ENCODE measurements at regions not wholly inside any gene's neighbourhood (a gene's known extent, or its start where the extent isn't known, plus 50 kb on each side); places are given as distances from the start of the nearest gene placed in this dataset.

DNA sequence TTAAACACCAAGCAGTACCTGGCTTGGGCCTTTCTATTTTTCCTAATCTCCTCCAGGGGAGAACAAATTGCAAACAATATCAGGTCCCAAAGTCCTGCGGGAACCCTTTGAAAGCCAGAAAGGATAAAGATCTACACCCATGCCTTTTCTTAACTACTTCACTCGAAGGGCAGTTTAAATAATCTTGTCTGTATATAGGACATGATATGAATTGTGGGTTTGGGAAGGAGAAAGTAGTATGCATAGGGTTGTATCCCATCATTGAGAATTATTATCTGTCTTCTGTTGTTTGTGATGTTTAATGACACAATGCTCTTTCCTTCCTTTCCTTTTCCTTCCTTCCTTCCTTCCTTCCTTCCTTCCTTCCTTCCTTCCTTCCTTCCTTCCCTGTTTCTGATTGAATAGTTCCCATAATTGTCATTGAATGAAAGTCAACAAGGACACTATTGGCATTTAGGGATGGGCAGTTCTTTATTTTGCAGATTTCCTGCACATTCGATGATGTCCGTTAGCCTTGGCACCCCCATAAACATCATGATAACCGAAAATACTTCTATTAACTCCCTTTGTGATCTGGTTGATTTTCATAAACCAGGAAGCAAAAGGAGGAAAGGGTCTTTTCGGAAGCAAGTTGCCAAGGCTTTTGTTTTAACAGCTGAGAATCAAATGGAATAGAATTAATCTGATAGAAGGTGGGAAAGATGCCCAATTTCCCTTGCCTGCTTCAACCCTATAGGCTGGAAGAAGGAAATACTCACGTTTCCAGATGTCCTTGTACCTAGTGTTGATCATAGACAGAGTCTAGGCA, 141.3 kb downstream of the ATG4C start (continued):
- TF ChIP-seq SIN3A (IDR thresholded peaks at IDR 0.05; ENCODE audit: borderline replicate concordance in 2 of 2, control insufficient read depth in 1 of 2, low read depth in 2 of 2, low read length in 2 of 2): no peak
- TF ChIP-seq CBX2 (IDR thresholded peaks at IDR 0.05; ENCODE audit: insufficient read depth, low read length, poor library complexity, severe bottlenecking): no peak
- TF ChIP-seq FUS (optimal IDR thresholded peaks at IDR 0.05; ENCODE audit: low read depth, low read length): no peak
- no peak for TF ChIP-seq HMG20A (CRISPR knock-in tag; conservative IDR thresholded peaks at IDR 0.05)
- no peak for TF ChIP-seq SP2 (IDR thresholded peaks at IDR 0.05; ENCODE audit: extremely low read depth, low read depth, low read length, poor library complexity, severe bottlenecking)
- TF ChIP-seq, protein P1, sequence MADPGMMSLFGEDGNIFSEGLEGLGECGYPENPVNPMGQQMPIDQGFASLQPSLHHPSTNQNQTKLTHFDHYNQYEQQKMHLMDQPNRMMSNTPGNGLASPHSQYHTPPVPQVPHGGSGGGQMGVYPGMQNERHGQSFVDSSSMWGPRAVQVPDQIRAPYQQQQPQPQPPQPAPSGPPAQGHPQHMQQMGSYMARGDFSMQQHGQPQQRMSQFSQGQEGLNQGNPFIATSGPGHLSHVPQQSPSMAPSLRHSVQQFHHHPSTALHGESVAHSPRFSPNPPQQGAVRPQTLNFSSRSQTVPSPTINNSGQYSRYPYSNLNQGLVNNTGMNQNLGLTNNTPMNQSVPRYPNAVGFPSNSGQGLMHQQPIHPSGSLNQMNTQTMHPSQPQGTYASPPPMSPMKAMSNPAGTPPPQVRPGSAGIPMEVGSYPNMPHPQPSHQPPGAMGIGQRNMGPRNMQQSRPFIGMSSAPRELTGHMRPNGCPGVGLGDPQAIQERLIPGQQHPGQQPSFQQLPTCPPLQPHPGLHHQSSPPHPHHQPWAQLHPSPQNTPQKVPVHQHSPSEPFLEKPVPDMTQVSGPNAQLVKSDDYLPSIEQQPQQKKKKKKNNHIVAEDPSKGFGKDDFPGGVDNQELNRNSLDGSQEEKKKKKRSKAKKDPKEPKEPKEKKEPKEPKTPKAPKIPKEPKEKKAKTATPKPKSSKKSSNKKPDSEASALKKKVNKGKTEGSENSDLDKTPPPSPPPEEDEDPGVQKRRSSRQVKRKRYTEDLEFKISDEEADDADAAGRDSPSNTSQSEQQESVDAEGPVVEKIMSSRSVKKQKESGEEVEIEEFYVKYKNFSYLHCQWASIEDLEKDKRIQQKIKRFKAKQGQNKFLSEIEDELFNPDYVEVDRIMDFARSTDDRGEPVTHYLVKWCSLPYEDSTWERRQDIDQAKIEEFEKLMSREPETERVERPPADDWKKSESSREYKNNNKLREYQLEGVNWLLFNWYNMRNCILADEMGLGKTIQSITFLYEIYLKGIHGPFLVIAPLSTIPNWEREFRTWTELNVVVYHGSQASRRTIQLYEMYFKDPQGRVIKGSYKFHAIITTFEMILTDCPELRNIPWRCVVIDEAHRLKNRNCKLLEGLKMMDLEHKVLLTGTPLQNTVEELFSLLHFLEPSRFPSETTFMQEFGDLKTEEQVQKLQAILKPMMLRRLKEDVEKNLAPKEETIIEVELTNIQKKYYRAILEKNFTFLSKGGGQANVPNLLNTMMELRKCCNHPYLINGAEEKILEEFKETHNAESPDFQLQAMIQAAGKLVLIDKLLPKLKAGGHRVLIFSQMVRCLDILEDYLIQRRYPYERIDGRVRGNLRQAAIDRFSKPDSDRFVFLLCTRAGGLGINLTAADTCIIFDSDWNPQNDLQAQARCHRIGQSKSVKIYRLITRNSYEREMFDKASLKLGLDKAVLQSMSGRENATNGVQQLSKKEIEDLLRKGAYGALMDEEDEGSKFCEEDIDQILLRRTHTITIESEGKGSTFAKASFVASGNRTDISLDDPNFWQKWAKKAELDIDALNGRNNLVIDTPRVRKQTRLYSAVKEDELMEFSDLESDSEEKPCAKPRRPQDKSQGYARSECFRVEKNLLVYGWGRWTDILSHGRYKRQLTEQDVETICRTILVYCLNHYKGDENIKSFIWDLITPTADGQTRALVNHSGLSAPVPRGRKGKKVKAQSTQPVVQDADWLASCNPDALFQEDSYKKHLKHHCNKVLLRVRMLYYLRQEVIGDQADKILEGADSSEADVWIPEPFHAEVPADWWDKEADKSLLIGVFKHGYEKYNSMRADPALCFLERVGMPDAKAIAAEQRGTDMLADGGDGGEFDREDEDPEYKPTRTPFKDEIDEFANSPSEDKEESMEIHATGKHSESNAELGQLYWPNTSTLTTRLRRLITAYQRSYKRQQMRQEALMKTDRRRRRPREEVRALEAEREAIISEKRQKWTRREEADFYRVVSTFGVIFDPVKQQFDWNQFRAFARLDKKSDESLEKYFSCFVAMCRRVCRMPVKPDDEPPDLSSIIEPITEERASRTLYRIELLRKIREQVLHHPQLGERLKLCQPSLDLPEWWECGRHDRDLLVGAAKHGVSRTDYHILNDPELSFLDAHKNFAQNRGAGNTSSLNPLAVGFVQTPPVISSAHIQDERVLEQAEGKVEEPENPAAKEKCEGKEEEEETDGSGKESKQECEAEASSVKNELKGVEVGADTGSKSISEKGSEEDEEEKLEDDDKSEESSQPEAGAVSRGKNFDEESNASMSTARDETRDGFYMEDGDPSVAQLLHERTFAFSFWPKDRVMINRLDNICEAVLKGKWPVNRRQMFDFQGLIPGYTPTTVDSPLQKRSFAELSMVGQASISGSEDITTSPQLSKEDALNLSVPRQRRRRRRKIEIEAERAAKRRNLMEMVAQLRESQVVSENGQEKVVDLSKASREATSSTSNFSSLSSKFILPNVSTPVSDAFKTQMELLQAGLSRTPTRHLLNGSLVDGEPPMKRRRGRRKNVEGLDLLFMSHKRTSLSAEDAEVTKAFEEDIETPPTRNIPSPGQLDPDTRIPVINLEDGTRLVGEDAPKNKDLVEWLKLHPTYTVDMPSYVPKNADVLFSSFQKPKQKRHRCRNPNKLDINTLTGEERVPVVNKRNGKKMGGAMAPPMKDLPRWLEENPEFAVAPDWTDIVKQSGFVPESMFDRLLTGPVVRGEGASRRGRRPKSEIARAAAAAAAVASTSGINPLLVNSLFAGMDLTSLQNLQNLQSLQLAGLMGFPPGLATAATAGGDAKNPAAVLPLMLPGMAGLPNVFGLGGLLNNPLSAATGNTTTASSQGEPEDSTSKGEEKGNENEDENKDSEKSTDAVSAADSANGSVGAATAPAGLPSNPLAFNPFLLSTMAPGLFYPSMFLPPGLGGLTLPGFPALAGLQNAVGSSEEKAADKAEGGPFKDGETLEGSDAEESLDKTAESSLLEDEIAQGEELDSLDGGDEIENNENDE (IDR thresholded peaks at IDR 0.05; ENCODE audit: low read depth, low read length): no peak
- no peak for TF ChIP-seq NUFIP1 (IDR thresholded peaks at IDR 0.05; ENCODE audit: partially characterized antibody)

Measured in K562 (cell line).